Kidney (tissue), 13 donors: ENCODE measurements at regions not wholly inside any gene's neighbourhood (a gene's known extent, or its start where the extent isn't known, plus 50 kb on each side); places are given as distances from the start of the nearest gene placed in this dataset.
A peak's percentile ranks its signal among the peaks of the same experiment; 100 is the strongest.

Experiments used
- DNase-seq, 5 donors: peaks; one replicate each; pipeline ENCODE4 v3.0.0-alpha.2; 2013 to 2020
- FAIRE-seq: peaks from 2 replicates; lab custom pipeline; 2012; peaks lifted over from hg19 to GRCh38; lab: Jason Lieb, UNC
- H3K27ac ChIP-seq, 2 donors: one replicate each; pipeline ENCODE4 v1.7.0; 2013; ENCODE audit warnings: low read depth in 2 of 2, low read length in 2 of 2, inconsistent platforms in 1 of 2
- H3K27me3 ChIP-seq: one replicate; pipeline ENCODE4 v1.7.1; 2013; ENCODE audit warnings: low read length, inconsistent platforms; ENCODE audit not compliant: control insufficient read depth, insufficient read depth
- H3K36me3 ChIP-seq, 3 donors: one replicate each; pipeline versions ENCODE4 v1.7.0 to v1.7.1; 2013; ENCODE audit warnings: low read length in 3 of 3, control low read depth in 1 of 3, inconsistent platforms in 1 of 3; ENCODE audit not compliant: insufficient read depth in 3 of 3, control insufficient read depth in 2 of 3
- H3K4me1 ChIP-seq, 3 donors: one replicate each; pipeline versions ENCODE4 v1.7.0 to v1.7.1; 2013; ENCODE audit warnings: low read length in 3 of 3, inconsistent platforms in 1 of 3, low read depth in 1 of 3; ENCODE audit not compliant: control insufficient read depth in 2 of 3, insufficient read depth in 2 of 3
- H3K4me3 ChIP-seq, 3 donors: one replicate each; pipeline versions ENCODE4 v1.7.0 to v1.8.1; 2013; ENCODE audit warnings: low read length in 3 of 3, control low read depth in 1 of 3, inconsistent platforms in 1 of 3
- H3K9ac ChIP-seq, 3 donors: one replicate each; pipeline versions ENCODE4 v1.7.0 to v1.7.1; 2013; ENCODE audit warnings: low read length in 3 of 3, control low read depth in 1 of 3, inconsistent platforms in 1 of 3
- H3K9me3 ChIP-seq, 3 donors: one replicate each; pipeline versions ENCODE4 v1.7.0 to v1.7.1; 2013; ENCODE audit warnings: low read length in 3 of 3, control low read depth in 1 of 3, inconsistent platforms in 1 of 3; ENCODE audit not compliant: control insufficient read depth in 2 of 3, insufficient read depth in 1 of 3
- CTCF ChIP-seq: IDR thresholded peaks from 3 replicates; pipeline ENCODE4 v1.5.1; 2012; ENCODE audit warnings: mild to moderate bottlenecking, moderate library complexity, borderline replicate concordance; ENCODE audit not compliant: insufficient read depth; ENCODE audit errors: extremely low read depth
- intact Hi-C: fragments of 100-400 bp; cut with DNase I; formaldehyde crosslinking; loops from one replicate; pipeline ENCODE4 v1.11.1; 2022
- donor health status: control.
- donor health status: control.
- donor health status: control.
- donor health status: control.
- donor health status: control.
- donor health status: DM: yes; HTN: yes; CAD: no.
- donor health status: Normal renal cell carcinoma (clear cell type).

DNA sequence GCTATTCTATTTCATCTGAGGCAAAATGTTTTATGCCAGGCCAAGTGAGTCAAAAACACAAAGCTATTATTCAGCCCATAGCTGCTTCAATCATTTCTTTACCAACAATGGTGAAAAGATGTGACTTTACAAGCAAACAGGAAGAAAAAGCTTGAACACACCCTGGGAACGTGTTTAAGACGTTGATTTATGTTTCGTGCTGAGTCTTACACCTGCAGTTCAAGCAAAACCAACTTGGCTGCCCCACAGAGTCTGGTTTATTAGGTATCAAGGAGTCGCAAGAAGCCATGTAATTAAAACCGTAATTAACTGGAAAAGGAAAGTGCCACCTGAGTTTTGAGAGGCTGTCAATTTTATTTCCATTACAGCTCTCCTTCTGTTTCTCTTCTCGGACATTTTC is 295.5 kb downstream of the MEIS1 start:
- Histone ChIP-seq H3K27ac (no peak overlapping the region), H3K4me1 (no peaks in the 10 kb centered on the region), H3K36me3 (no peaks in the 10 kb centered on the region), H3K9me3 (no peaks in the 10 kb centered on the region), H3K9ac (no peak overlapping the region), H3K27me3 (no peaks in the 10 kb centered on the region), H3K4me3 (no peak overlapping the region)
- intact Hi-C loops: no loop called here
- DNase-seq (peak in 2 of 5 donors; percentile 46 to 61), FAIRE-seq (no peak)
- no peak for TF ChIP-seq CTCF

DNA sequence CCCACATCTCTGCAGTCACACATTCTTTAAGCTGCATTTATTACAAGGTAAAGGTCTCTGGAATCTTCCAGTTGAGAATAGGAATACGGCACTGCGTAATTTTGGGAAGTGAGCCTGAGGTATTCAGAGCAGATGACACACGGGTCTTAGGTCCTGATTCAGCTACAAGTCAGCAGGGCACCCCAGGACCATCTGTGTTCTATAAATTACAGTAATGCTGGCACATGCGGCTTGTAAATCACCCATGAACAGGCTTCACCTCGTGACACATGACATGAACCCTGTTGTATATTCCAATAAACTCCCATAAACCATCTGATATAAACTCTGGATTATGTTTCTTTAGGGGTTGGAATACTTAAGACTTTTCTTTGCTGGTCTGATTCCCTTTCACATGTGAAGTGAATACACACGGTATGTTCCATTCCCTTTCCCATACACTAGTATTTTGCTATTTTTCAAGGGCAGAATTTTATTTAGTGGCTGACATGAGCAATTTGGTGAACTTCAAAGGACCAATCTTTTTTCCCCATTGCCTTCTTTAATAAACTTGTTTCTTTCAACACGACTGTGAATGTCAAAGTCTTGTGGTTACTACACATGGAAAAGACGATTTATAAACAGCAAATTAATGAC is 298.6 kb downstream of the MEIS1 start:
- H3K9me3 ChIP-seq: no peaks in the 10 kb centered on the region
- H3K4me3 ChIP-seq: no peak overlapping the region
- no peaks in the 10 kb centered on the region for H3K36me3 ChIP-seq
- peak in 3 of 5 donors; percentile 26 to 74 (median 56) for DNase-seq
- H3K27me3 ChIP-seq: no peaks in the 10 kb centered on the region
- TF ChIP-seq CTCF: no peak
- no peak for FAIRE-seq
- H3K4me1 ChIP-seq: no peaks in the 10 kb centered on the region
- intact Hi-C loops: no loop called here
- no peak overlapping the region for H3K27ac ChIP-seq
- H3K9ac ChIP-seq: no peak overlapping the region

- H3K4me3 ChIP-seq: no peak overlapping the region
These were observed 314.0 kb downstream of the MEIS1 start for GRCh38 chr2:66748939-66749338.

More at GRCh38 chr2:66748939-66749338, 314.0 kb downstream of the MEIS1 start:
- Histone ChIP-seq H3K9ac (no peak overlapping the region), H3K27ac (no peak overlapping the region), H3K36me3 (no peaks in the 10 kb centered on the region), H3K4me1 (no peaks in the 10 kb centered on the region), H3K9me3 (no peaks in the 10 kb centered on the region), H3K27me3 (no peaks in the 10 kb centered on the region)
- FAIRE-seq (no peak), DNase-seq (no peak)
- TF ChIP-seq CTCF: no peak
- intact Hi-C loops: no loop called here
